ENCODE measurements at regions not wholly inside any gene's neighbourhood (a gene's known extent, or its start where the extent isn't known, plus 50 kb on each side); places are given as distances from the start of the nearest gene placed in this dataset.

GRCh38 chr6:4608361-4609115, 167.7 kb upstream of the CDYL start:
- Histone ChIP-seq H3K9me2 (replicated peaks; ENCODE audit: low read length) (no peaks in the 10 kb centered on the region), H4K20me1 (ENCODE audit: low read length) (no peaks in the 10 kb centered on the region), H3K9me3 (ENCODE audit: low read length) (no peaks in the 10 kb centered on the region), H3K4me2 (ENCODE audit: low read length) (no peak overlapping the region), H3K4me3 (ENCODE audit: low read length) (no peak overlapping the region), H3K9ac (ENCODE audit: low read length) (no peak overlapping the region), H3K4me1 (ENCODE audit: insufficient read depth, low read length) (peaks cover 23% of the 10 kb centered on the region), H3K27me3 (ENCODE audit: low read length) (no peaks in the 10 kb centered on the region), H3K79me2 (ENCODE audit: low read length) (no peaks in the 10 kb centered on the region), H3K36me3 (ENCODE audit: low read depth, low read length) (no peaks in the 10 kb centered on the region), H3K27ac (ENCODE audit: low read length) (no peak overlapping the region), H2AFZ (ENCODE audit: low read length) (no peak overlapping the region), H3F3A (ENCODE audit: low read length, unreplicated experiment) (no peaks in the 10 kb centered on the region)
- no peak for DNase-seq
- CTCF ChIA-PET: no interaction called here
- ATAC-seq: no peak
- BruUV-seq (replicated peaks): no TSS peak
- POLR2A ChIA-PET (ENCODE audit: unreplicated experiment): no interaction called here
- intact Hi-C loops (cut with micrococcal nuclease): no loop called here
- TF ChIP-seq CTCF (conservative IDR thresholded peaks at IDR 0.05; ENCODE audit: low read depth, low read length): no peak

GRCh38 chr6:4607793-4608192, 168.4 kb upstream of the CDYL start:
- TF ChIP-seq EZH2 (IDR thresholded peaks at IDR 0.05; ENCODE audit: low read length, unreplicated experiment): no peak
- no peak for TF ChIP-seq CTCF (conservative IDR thresholded peaks at IDR 0.05; ENCODE audit: low read depth, low read length)
- no peak for TF ChIP-seq EZH2phosphoT487 (IDR thresholded peaks at IDR 0.05; ENCODE audit: borderline replicate concordance, low read length)
- H3K9me3 ChIP-seq (ENCODE audit: low read length): no peaks in the 10 kb centered on the region
- H3F3A ChIP-seq (ENCODE audit: low read length, unreplicated experiment): no peaks in the 10 kb centered on the region
- POLR2A ChIA-PET (ENCODE audit: unreplicated experiment): no interaction called here
- H3K27me3 ChIP-seq (ENCODE audit: low read length): no peaks in the 10 kb centered on the region
- H2AFZ ChIP-seq (ENCODE audit: low read length): no peak overlapping the region
- no TSS peak for BruUV-seq (replicated peaks)
- H3K9me2 ChIP-seq (replicated peaks; ENCODE audit: low read length): no peaks in the 10 kb centered on the region
- CTCF ChIA-PET: no interaction called here
- ATAC-seq (no peak), DNase-seq (no peak)
- peak overlapping the region; percentile 71 for H3K4me2 ChIP-seq (ENCODE audit: low read length)
- no peaks in the 10 kb centered on the region for H4K20me1 ChIP-seq (ENCODE audit: low read length)
- no peaks in the 10 kb centered on the region for H3K36me3 ChIP-seq (ENCODE audit: low read depth, low read length)
- peak overlapping the region; percentile 42; the same call in 1 of the 2 replicates for H3K4me3 ChIP-seq (ENCODE audit: low read length)
- no peaks in the 10 kb centered on the region for H3K79me2 ChIP-seq (ENCODE audit: low read length)
- intact Hi-C loops (cut with micrococcal nuclease): no loop called here
- peaks cover 30% of the 10 kb centered on the region for H3K4me1 ChIP-seq (ENCODE audit: insufficient read depth, low read length)
- H3K27ac ChIP-seq (ENCODE audit: low read length): peak overlapping the region; percentile 70
- H3K9ac ChIP-seq (ENCODE audit: low read length): no peak overlapping the region

- DNase-seq: peak; percentile 87
- Histone ChIP-seq H2AFZ (ENCODE audit: low read length) (peak overlapping the region; percentile 49; the same call in 1 of the 2 replicates), H3K4me2 (ENCODE audit: low read length) (peak overlapping the region; percentile 71), H3K27ac (ENCODE audit: low read length) (peak overlapping the region; percentile 70), H3K4me1 (ENCODE audit: insufficient read depth, low read length) (peaks cover 30% of the 10 kb centered on the region), H3K27me3 (ENCODE audit: low read length) (no peaks in the 10 kb centered on the region), H3F3A (ENCODE audit: low read length, unreplicated experiment) (no peaks in the 10 kb centered on the region), H3K36me3 (ENCODE audit: low read depth, low read length) (no peaks in the 10 kb centered on the region), H3K4me3 (ENCODE audit: low read length) (peak overlapping the region; percentile 42), H4K20me1 (ENCODE audit: low read length) (no peaks in the 10 kb centered on the region), H3K9ac (ENCODE audit: low read length) (peak overlapping the region; percentile 3; the same call in 1 of the 2 replicates), H3K9me2 (replicated peaks; ENCODE audit: low read length) (no peaks in the 10 kb centered on the region), H3K79me2 (ENCODE audit: low read length) (no peaks in the 10 kb centered on the region), H3K9me3 (ENCODE audit: low read length) (no peaks in the 10 kb centered on the region)
- BruUV-seq (replicated peaks): no TSS peak
- ChIA-PET POLR2A (ENCODE audit: unreplicated experiment) (no interaction called here), CTCF (no interaction called here)
- intact Hi-C loops (cut with micrococcal nuclease): no loop called here
- ATAC-seq: peak; percentile 91
- TF ChIP-seq CTCF (conservative IDR thresholded peaks at IDR 0.05; ENCODE audit: low read depth, low read length) (no peak), EZH2phosphoT487 (IDR thresholded peaks at IDR 0.05; ENCODE audit: borderline replicate concordance, low read length) (no peak), EZH2 (IDR thresholded peaks at IDR 0.05; ENCODE audit: low read length, unreplicated experiment) (no peak)
Measured at GRCh38 chr6:4606821-4607704, 169.1 kb upstream of the CDYL start.
